GM10266 (cell line): ENCODE measurements at regions not wholly inside any gene's neighbourhood (a gene's known extent, or its start where the extent isn't known, plus 50 kb on each side); places are given as distances from the start of the nearest gene placed in this dataset.
"Not testable (repeated sequence)": the region's sequence is repeated elsewhere in the genome, so short reads cannot be mapped to it uniquely, and the experiment has no call there.

Source experiments
- DNase-seq: peaks from one replicate; pipeline ENCODE4 v3.0.0; 2012; ENCODE audit errors: extremely low spot score
- TF ChIP-seq, protein P1 (sequence below): IDR thresholded peaks from 2 replicates; pipeline ENCODE4 v1.5.1; 2012; ENCODE audit warnings: mild to moderate bottlenecking, low read depth; ENCODE audit not compliant: control insufficient read depth, insufficient read depth; ENCODE audit errors: missing control alignments

DNA sequence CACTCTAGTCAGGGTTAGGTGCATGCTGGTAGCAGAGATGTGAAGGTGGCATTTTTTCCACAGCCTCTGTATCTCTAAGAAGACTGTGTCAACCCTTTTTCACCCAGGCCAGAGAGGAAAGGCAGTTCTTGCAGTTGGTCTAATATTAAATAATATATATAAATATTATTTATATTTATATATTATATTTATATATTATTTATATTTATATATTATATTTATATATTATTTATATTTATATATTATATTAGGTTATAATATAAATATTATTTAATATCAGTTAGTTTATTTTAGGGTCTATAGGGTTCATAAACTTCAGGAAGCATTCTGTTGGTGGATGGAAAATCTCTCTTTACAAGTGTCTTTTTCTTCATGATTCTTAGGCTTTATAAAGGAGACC, 218.6 kb upstream of the DMRTA1 start:
- TF ChIP-seq, protein P1, sequence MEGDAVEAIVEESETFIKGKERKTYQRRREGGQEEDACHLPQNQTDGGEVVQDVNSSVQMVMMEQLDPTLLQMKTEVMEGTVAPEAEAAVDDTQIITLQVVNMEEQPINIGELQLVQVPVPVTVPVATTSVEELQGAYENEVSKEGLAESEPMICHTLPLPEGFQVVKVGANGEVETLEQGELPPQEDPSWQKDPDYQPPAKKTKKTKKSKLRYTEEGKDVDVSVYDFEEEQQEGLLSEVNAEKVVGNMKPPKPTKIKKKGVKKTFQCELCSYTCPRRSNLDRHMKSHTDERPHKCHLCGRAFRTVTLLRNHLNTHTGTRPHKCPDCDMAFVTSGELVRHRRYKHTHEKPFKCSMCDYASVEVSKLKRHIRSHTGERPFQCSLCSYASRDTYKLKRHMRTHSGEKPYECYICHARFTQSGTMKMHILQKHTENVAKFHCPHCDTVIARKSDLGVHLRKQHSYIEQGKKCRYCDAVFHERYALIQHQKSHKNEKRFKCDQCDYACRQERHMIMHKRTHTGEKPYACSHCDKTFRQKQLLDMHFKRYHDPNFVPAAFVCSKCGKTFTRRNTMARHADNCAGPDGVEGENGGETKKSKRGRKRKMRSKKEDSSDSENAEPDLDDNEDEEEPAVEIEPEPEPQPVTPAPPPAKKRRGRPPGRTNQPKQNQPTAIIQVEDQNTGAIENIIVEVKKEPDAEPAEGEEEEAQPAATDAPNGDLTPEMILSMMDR = no peak
- no peak for DNase-seq

DNA sequence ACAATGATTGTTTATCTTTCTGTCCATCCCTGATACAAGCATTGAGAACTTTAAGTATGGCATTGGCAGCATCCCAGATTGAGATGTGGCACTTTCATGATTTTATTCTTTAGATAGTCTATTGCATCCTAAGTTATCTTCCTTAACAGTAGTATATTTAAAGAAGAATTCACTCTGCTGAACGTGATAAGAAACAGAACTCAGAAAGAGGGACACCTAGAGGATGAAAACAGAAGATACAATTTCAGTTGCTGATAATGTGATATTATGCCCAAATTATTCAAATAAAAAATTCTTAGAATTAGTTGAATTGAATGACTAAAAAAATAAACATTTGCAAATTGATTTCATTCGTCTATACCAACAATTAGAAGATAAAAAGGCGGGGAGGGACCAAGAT, 218.1 kb upstream of the DMRTA1 start:
- TF ChIP-seq, protein P1 = peak; percentile 8
- DNase-seq = no peak

DNA sequence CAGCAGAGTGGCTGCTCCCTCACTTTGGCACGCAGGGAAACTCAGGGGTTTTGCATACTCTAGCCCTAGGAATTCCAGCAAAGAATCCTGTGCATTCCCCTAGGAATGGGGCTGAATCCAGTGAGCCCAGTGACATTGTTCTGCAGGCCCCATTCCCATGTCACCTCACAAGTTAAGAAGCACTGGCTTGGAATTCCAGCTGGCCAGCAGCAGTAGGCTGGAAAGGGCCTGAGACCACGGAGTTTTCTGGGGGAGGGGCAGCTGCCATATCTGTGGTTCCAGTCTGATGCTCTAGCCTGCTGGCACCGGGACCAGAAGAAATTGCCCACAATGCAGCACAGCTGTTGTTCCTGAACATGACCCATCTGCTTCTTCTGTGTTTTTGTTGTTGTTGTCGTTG, 217.6 kb upstream of the DMRTA1 start:
- DNase-seq = no peak
- TF ChIP-seq, protein P1 = no peak

DNA sequence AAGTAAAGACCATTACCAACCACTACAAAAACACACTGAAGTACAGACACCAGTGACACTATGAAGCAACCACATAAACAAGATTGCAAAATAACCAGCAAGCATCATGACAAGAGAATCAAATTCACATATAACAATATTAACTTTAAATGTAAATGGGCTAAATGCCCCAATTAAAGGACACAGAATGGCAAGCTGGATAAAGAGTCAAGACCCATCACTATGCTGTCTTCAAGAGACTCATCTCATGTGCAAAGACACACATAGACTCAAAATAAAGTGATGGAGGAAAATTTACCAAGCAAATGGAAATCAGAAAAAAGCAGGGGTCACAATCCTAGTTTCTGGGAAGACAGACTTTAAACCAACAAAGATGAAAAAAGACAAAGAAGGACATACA, 215.3 kb upstream of the DMRTA1 start:
- not testable (repeated sequence) for DNase-seq

DNA sequence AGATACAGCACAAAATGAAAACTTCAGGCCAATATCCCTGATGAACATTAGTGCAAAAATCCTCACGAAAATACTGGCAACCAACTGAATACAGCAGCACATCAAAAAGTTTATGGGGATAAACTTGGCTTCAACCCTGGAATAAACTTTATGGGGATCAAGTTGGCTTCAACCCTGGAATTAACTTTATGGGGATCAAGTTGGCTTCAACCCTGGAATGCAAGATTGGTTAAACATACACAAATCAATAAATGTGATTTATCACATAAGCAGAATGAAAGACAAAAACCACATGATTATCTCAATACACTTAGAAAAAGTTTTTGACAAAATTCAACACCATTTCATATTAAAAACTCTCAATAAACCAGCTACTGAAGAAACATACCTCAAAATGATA, 213.7 kb upstream of the DMRTA1 start:
- TF ChIP-seq, protein P1 = no peak
- no peak for DNase-seq

DNA sequence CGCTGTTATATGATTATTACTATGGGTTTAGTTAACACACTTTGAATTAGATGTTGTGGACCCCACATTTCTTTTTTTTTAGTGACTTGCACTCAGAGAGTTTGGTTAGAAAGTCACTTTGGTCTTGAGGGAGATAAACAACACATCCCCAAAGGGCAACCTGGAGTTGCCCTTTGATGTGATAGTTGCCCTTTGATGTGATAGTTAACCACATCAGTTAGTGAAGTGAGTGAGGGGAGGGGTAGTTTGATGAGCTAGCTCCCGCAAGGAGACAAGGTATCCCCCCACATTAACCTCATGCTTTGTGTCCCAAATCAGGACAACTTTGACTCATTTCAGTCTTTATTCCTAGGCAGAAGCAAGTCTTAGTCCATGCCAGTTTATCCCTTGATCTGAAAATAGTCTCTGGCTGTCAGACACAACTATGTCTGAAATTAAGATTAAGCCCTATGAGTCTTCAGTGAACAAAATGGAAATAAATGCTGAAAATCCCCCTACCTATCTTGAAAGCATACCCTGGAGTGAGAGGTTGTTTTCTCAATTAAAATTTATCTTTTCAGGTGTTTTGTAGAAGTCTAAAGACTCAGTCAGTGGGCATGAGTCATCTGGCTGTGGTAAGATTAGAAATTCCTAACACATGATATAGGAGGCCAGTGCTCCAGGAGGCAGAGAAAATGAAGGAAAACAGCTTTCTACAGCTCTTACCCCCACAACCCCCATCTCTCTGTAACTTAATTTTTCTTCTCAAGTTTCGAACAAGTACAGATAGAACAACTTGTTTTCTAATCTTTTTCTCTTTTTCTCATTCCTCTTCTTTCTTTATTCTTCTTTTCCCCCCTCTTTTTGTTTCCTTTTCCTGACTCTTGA, 208.9 kb upstream of the DMRTA1 start:
- TF ChIP-seq, protein P1 = no peak
- DNase-seq = no peak

DNA sequence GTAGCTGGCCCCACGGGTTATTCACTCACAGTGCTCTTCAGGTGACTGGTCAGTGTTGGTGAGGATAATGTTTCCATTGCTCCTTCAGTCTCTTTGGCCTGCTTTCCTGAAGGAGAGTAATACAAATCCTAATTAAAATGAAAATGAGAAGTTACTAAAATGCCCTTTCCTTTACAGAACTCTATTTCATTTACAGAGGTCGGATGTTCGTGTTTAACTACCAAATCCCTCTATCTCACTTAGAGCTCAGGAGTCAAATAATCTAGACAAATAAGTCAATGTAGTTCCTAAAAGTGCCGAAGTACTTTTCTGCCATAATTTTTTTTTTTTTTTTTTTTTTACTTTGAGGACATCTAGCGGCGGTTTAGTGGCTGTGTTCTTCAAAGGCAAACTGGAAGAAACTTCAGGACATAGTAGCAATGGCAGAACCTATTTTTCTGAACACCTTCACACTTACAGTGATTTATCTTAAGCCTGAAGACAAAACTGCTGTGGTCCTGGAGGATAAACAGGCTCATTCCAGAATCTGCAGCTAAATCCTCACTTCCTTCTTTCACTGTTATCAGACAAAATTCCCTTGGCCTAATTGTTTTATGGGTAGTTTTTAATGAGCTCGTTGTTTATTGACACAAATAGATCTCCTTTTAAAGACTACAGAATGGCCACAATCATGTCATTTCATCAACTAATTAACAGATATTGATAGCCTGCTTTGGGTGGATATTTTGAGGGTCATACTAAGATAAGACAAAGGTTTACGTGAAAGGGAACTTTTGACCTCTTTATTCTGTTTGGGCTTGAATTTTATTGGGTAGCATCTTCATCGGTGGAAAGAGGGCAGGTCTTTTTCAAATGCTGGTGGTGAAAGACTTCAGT, 207.6 kb upstream of the DMRTA1 start:
- peak; percentile 15 for DNase-seq
- TF ChIP-seq, protein P1 = peak; percentile 36
